ENCODE measurements at regions not wholly inside any gene's neighbourhood (a gene's known extent, or its start where the extent isn't known, plus 50 kb on each side); places are given as distances from the start of the nearest gene placed in this dataset.
"Not testable (repeated sequence)": the region's sequence is repeated elsewhere in the genome, so short reads cannot be mapped to it uniquely, and the experiment has no call there.

- no peak overlapping the region for H3K4me3 ChIP-seq (ENCODE audit: low read depth, low read length)
- DNase-seq (ENCODE audit: low read depth): no peak
- TF ChIP-seq CTCF (IDR thresholded peaks at IDR 0.05; ENCODE audit: insufficient read depth, low read depth, low read length, missing control alignments): no peak
These were observed 124.6 kb downstream of the SOCS6 start for GRCh38 chr18:70413455-70413854.

- no peak overlapping the region for H3K4me3 ChIP-seq (ENCODE audit: low read depth, low read length)
- no peak for TF ChIP-seq CTCF (IDR thresholded peaks at IDR 0.05; ENCODE audit: insufficient read depth, low read depth, low read length, missing control alignments)
- no peak for DNase-seq (ENCODE audit: low read depth)
These were observed 123.1 kb downstream of the SOCS6 start for GRCh38 chr18:70411876-70412435.

- DNase-seq (ENCODE audit: low read depth): peak; percentile 20
- no peak overlapping the region for H3K4me3 ChIP-seq (ENCODE audit: low read depth, low read length)
- no peak for TF ChIP-seq CTCF (IDR thresholded peaks at IDR 0.05; ENCODE audit: insufficient read depth, low read depth, low read length, missing control alignments)
These were observed 122.5 kb downstream of the SOCS6 start for GRCh38 chr18:70411307-70411706.

GRCh38 chr18:70405052-70405451, 116.2 kb downstream of the SOCS6 start:
- H3K4me3 ChIP-seq (ENCODE audit: low read depth, low read length): no peak overlapping the region
- no peak for DNase-seq (ENCODE audit: low read depth)
- no peak for TF ChIP-seq CTCF (IDR thresholded peaks at IDR 0.05; ENCODE audit: insufficient read depth, low read depth, low read length, missing control alignments)

- H3K4me3 ChIP-seq (ENCODE audit: low read depth, low read length): no peak overlapping the region
- no peak for TF ChIP-seq CTCF (IDR thresholded peaks at IDR 0.05; ENCODE audit: insufficient read depth, low read depth, low read length, missing control alignments)
- DNase-seq (ENCODE audit: low read depth): no peak
These were observed 111.6 kb downstream of the SOCS6 start for GRCh38 chr18:70400476-70400875.

DNA sequence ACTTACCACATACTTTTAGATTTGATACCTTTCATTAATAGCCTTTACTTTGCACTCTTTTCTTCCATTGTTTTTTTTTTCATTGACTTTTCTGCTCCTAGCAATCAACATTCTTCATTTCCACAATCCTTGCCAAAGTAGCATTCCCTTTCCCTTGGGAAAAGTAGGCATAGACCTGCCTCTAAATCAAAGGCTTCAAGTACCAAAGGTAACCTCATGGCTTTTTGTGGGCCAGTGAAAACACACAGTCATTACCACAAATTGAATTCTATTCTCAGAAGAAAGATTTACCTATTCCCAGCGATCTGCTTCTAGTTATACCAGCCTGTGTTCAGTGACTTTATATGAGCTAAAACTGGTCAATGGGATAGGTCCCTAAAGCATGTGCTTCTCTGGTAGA, 109.2 kb downstream of the SOCS6 start:
- H3K4me3 ChIP-seq (ENCODE audit: low read depth, low read length): no peak overlapping the region
- DNase-seq (ENCODE audit: low read depth): no peak
- no peak for TF ChIP-seq CTCF (IDR thresholded peaks at IDR 0.05; ENCODE audit: insufficient read depth, low read depth, low read length, missing control alignments)

DNA sequence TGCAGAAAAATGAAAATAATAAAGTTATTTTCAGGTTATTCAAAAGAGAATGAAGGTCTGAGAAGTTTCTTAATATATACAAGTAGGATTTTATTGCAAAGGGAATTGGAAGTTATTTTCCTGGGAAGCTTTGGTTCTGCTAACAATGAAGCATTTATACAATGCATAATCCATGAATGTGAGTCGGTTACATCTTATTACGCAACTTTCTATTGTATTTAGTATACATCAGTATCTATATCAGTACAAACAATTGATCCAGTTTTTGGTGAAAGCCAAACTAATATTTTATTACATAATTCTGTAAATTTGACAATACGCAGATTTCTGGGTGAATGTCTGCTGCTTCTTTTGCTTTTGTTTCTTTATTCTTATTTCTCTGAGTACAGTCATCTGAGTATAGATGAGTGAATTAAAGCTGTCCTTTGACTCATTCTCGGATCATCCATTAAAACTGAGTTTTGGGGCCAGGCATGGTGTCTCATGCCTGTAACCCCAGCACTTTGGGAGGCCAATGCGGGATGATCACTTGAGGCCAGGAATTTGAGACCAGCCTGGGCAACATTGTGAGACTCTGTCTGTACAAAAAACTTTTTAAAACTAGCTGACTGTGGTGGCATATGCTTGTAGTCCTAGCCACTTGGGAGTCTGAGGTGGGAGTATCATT, 108.5 kb downstream of the SOCS6 start:
- no peak for DNase-seq (ENCODE audit: low read depth)
- H3K4me3 ChIP-seq (ENCODE audit: low read depth, low read length): no peak overlapping the region
- TF ChIP-seq CTCF (IDR thresholded peaks at IDR 0.05; ENCODE audit: insufficient read depth, low read depth, low read length, missing control alignments): no peak

GRCh38 chr18:70395771-70396170, 106.9 kb downstream of the SOCS6 start:
- not testable (repeated sequence) for H3K4me3 ChIP-seq (ENCODE audit: low read depth, low read length); DNase-seq (ENCODE audit: low read depth)

Measured in GM12865 (cell line).